GM12891 (cell line): ENCODE measurements at regions not wholly inside any gene's neighbourhood (a gene's known extent, or its start where the extent isn't known, plus 50 kb on each side); places are given as distances from the start of the nearest gene placed in this dataset.

ENCODE experiments used
- DNase-seq: peaks from one replicate; pipeline ENCODE4 v3.0.0; 2011; ENCODE audit warnings: low spot score; ENCODE audit not compliant: insufficient read length
- FAIRE-seq: peaks from 2 replicates; lab custom pipeline; 2011; peaks lifted over from hg19 to GRCh38; lab: Jason Lieb, UNC
- PAX5 ChIP-seq: IDR thresholded peaks from 2 replicates; pipeline ENCODE4 v1.6.1; 2011; ENCODE audit warnings: low read length, moderate library complexity, mild to moderate bottlenecking; ENCODE audit not compliant: insufficient read depth, severe bottlenecking
- POLR2A ChIP-seq: IDR thresholded peaks from 2 replicates; pipeline ENCODE4 v1.6.1; 2011; ENCODE audit warnings: low read depth, low read length, control low read depth
- POLR2AphosphoS5 ChIP-seq: IDR thresholded peaks from 2 replicates; pipeline ENCODE4 v1.6.1; 2011; ENCODE audit warnings: low read depth, low read length, control low read depth
- POU2F2 ChIP-seq: IDR thresholded peaks from 2 replicates; pipeline ENCODE4 v1.6.1; 2011; ENCODE audit warnings: low read depth, mild to moderate bottlenecking, control low read depth, low read length, moderate library complexity
- SPI1 ChIP-seq: IDR thresholded peaks from 2 replicates; pipeline ENCODE4 v1.6.1; 2011; ENCODE audit warnings: low read depth, low read length, control low read depth
- TAF1 ChIP-seq: IDR thresholded peaks from 2 replicates; pipeline ENCODE4 v1.6.1; 2011; ENCODE audit warnings: low read depth, low read length, control low read depth

DNA sequence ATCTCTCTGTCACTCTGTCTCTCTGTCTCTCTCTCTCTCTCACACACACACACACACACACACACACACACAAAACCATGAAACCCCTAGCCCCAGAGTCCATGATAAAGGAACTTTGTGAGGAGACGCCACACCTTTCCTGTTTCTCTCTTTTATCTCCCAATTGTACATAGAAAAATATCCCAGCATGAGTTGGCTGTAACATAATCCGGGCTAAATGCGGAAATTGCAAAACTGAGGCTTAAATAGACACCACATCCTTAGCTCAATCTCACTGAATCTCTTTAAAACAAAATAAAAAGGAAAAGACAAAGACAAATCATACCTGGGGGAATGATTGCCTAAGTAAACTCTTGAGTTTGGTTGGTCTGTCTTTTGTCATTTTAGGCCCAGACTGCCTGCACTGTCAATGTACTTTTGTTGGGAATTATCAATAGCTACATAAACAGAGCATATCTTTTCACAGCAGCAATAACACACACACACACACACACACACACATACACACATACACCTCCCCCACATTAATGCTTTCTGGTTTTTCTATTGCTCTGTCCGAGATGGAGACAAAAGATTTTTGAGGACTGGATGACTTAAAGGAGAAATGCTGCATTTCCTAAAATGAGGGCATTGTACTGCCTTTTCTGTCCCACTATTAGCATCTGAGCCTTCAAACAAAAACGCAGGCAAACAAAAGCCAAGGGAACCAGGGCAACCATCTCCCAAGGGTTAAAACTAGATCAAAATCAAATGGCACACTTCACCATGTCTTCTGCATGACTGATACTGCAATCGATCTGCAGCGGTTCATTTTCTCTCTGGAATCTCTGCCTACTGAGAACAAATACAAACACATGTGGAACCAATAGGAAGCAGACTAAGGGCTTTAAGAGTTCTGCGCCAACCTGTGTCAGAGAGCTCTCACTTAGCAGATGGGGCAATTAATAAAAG, 321.5 kb downstream of the NFIB start:
- TF ChIP-seq TAF1, result no peak
- no peak for TF ChIP-seq POU2F2
- TF ChIP-seq SPI1, result no peak
- no peak for TF ChIP-seq PAX5
- TF ChIP-seq POLR2AphosphoS5, result no peak
- FAIRE-seq (no peak), DNase-seq (no peak)

DNA sequence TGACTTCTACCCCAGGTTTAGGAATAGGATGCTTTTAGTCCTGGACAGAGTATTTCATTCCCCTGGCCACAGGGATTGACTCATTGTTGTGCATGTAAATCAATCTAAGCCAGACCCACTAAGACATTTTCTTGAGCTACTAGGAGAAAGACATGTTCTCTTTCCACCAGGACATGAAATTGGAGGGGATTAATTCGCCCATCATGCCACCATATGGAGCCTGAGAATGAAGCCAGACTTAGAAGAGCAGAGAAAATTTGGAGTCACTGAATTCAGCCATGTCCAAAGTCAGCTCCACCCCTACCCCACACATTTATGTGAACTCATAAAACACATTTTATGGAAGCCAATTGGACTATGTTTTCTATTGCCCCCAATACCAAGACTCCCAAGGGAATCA, 322.5 kb downstream of the NFIB start:
- no peak for TF ChIP-seq POLR2A
- FAIRE-seq, result no peak
- no peak for DNase-seq

GRCh38 chr9:13990994-13991393, 322.9 kb downstream of the NFIB start:
- no peak for TF ChIP-seq TAF1
- no peak for TF ChIP-seq POU2F2
- TF ChIP-seq PAX5, result no peak
- FAIRE-seq (no peak), DNase-seq (no peak)

DNA sequence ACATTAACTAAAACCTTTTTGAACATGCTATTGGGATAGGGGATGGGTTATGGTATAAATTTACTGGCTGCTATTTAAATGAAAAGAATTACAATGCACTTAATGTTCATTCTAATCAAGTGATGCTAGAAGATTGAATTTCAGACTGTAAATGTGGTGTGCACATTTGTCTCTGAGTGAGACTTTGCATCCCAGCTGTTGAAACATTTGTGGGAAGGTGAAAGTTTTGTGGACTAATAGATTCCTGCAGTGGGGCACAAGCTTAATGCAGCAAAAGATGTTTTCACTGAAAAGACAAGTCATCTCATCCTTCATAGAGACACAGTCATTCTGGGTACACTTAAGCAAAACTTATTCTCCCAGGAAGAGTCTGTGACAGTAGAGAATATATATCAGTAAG, 323.6 kb downstream of the NFIB start:
- no peak for FAIRE-seq
- TF ChIP-seq TAF1, result no peak
- TF ChIP-seq PAX5, result no peak
- TF ChIP-seq POLR2A, result no peak
- TF ChIP-seq POLR2AphosphoS5, result no peak
- no peak for TF ChIP-seq POU2F2

GRCh38 chr9:13988944-13989343, 325.0 kb downstream of the NFIB start:
- FAIRE-seq, result no peak
- TF ChIP-seq PAX5, result no peak
- no peak for TF ChIP-seq SPI1
- TF ChIP-seq POLR2A, result no peak
- TF ChIP-seq TAF1, result no peak
- TF ChIP-seq POU2F2, result no peak
- no peak for TF ChIP-seq POLR2AphosphoS5
- no peak for DNase-seq

More for the DNA sequence above, 323.6 kb downstream of the NFIB start:
- DNase-seq, result no peak

DNA sequence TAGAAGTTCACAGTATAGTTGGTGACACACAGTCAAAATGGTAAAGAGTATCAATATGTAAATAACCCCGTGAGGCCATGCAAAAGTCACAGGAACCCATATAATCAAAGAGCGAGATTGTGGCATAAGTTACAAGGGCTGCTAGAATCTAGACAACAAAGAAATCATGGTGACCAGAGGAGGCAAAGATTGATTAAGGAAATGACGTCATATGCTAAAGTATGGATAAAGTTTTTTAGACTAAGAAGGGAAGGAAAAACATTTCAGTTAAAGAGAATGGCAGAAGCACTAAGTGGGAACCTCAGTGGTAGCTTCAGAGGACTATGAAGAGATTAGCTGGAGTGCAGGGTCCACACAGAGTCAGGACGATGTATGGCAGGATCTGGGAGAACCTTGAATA, 330.3 kb downstream of the NFIB start:
- TF ChIP-seq POLR2AphosphoS5, result no peak
- TF ChIP-seq PAX5, result no peak
- no peak for TF ChIP-seq POU2F2
- TF ChIP-seq SPI1, result no peak
- no peak for TF ChIP-seq TAF1
- no peak for TF ChIP-seq POLR2A
- no peak for FAIRE-seq
- DNase-seq, result no peak

- DNase-seq (no peak), FAIRE-seq (no peak)
- TF ChIP-seq TAF1 (no peak), POU2F2 (no peak), PAX5 (no peak), POLR2AphosphoS5 (no peak), SPI1 (no peak), POLR2A (no peak)
Observed at GRCh38 chr9:13979941-13980318, 334.0 kb downstream of the NFIB start.

DNA sequence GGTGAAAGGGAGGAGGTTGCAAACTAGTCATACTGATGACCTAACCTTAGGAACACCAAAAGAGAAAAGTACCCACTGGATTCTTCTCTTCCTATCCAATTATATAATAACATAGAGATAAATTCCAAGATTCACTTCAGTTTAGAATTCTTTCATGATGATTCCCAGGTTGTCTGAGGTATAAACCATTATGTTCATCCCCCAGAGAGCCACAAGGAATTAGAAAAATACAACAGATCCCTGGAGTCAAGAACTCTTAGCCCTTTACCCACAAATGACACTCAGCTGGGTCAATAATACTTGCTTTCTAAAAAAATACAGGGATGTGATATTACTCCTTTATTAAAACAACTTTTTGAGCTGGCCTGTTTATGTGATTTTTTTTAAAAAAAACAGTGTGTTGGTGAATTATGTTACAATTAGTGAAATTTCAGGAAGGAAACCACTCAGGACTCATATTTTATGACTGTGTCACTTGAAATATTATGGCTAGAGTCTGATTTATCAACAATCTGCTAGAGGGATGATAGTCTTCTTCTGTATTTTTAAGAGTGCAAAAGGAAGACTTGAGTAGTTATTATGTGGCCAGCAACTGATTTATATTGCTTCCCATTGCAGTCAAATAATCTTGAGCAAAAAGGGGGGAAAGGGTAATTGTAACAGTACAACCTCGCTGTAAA, 338.2 kb downstream of the NFIB start:
- TF ChIP-seq PAX5 (no peak), POLR2AphosphoS5 (no peak), TAF1 (no peak), SPI1 (no peak), POU2F2 (no peak), POLR2A (no peak)
- no peak for FAIRE-seq
- DNase-seq, result no peak

DNA sequence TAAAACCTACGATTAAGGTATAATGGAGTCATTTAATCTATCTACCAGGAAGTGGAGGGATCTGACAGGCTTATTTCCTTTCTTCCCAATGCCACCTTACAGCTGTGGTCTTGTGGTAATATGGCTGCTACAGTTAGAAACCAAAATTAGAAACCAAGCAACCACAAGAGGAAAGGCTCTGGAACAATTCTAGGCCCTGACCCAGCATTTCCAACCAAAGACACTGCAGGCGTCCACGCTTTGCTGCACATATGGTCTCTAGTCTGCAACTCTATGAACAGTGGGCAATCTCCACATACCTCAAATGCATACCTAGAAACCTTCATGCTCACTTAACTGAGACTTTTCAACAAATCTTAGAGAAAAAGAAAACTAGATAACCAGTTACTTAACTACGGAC, 339.1 kb downstream of the NFIB start:
- TF ChIP-seq SPI1, result no peak
- TF ChIP-seq POLR2AphosphoS5, result no peak
- no peak for TF ChIP-seq POLR2A
- no peak for TF ChIP-seq POU2F2
- no peak for TF ChIP-seq PAX5
- no peak for TF ChIP-seq TAF1
- no peak for FAIRE-seq
- no peak for DNase-seq

- FAIRE-seq, result no peak
- DNase-seq, result no peak
- no peak for TF ChIP-seq POLR2A
- no peak for TF ChIP-seq POLR2AphosphoS5
- no peak for TF ChIP-seq SPI1
- TF ChIP-seq PAX5, result no peak
- no peak for TF ChIP-seq POU2F2
- no peak for TF ChIP-seq TAF1
Observed at GRCh38 chr9:13971966-13972655, 341.8 kb downstream of the NFIB start.
